GM12872 (cell line): ENCODE measurements at regions not wholly inside any gene's neighbourhood (a gene's known extent, or its start where the extent isn't known, plus 50 kb on each side); places are given as distances from the start of the nearest gene placed in this dataset.

ENCODE experiments used
- CTCF ChIP-seq: IDR thresholded peaks from 3 replicates; pipeline ENCODE4 v1.5.1; 2011; ENCODE audit warnings: low read depth, mild to moderate bottlenecking, low read length, moderate library complexity; ENCODE audit not compliant: insufficient read depth

GRCh38 chr6:85004361-85004995, 240.1 kb upstream of the TBX18 start:
- no peak for TF ChIP-seq CTCF

GRCh38 chr6:85002847-85003246, 238.4 kb upstream of the TBX18 start:
- no peak for TF ChIP-seq CTCF

GRCh38 chr6:85000001-85000400, 235.6 kb upstream of the TBX18 start:
- no peak for TF ChIP-seq CTCF

- no peak for TF ChIP-seq CTCF
These were observed 233.8 kb upstream of the TBX18 start for GRCh38 chr6:84998223-84998622.

GRCh38 chr6:84979541-84979940, 215.1 kb upstream of the TBX18 start:
- no peak for TF ChIP-seq CTCF

GRCh38 chr6:84977363-84977705, 212.9 kb upstream of the TBX18 start:
- TF ChIP-seq CTCF, result no peak

- no peak for TF ChIP-seq CTCF
These were observed 212.3 kb upstream of the TBX18 start for GRCh38 chr6:84976526-84977362.
